IMR-90 (cell line): ENCODE measurements at regions not wholly inside any gene's neighbourhood (a gene's known extent, or its start where the extent isn't known, plus 50 kb on each side); places are given as distances from the start of the nearest gene placed in this dataset.

Experiments used
- ATAC-seq: fragments of 200-7000 bp; cut with Tn5 transposase; 2 replicates; pipeline ENCODE4 v1.9.1; 2020; ENCODE audit warnings: low read depth, mild to moderate bottlenecking, moderate library complexity
- BruUV-seq: library from RNA; stranded (reverse); fragments of 400-500 nt; replicated peaks from 2 replicates; lab custom pipeline; 2021; lab: Mats Ljungman, UMichigan
- CTCF ChIA-PET: fragments of 300-600 bp; formaldehyde crosslinking; extraction: SDS; loops from one replicate; lab custom pipeline; 2021; ENCODE audit warnings: antibody characterized with exemption; lab: Yijun Ruan, JAX
- POLR2A ChIA-PET: fragments of 300-600 bp; sonication (Branson Sonifier 250); formaldehyde crosslinking; loops from one replicate; lab custom pipeline; 2022; ENCODE audit warnings: antibody characterized with exemption; ENCODE audit not compliant: unreplicated experiment; lab: Charles Lee
- DNase-seq: peaks from one replicate; pipeline ENCODE4 v3.0.0; 2013
- H2AFZ ChIP-seq: replicated peaks from 2 replicates; pipeline ENCODE3; 2013; ENCODE audit warnings: low read length, mild to moderate bottlenecking; ENCODE audit not compliant: poor library complexity
- H2AK5ac ChIP-seq: 2 replicates; pipeline ENCODE4 v1.6.1; 2013; ENCODE audit warnings: low read depth, low read length, inconsistent platforms
- H2AK9ac ChIP-seq: replicated peaks from 2 replicates; pipeline ENCODE3; 2013; ENCODE audit warnings: mild to moderate bottlenecking, low read depth, low read length, moderate library complexity; ENCODE audit not compliant: poor library complexity
- H2BK120ac ChIP-seq: 2 replicates; pipeline ENCODE4 v1.6.1; 2013; ENCODE audit warnings: low read depth, low read length, inconsistent platforms
- H2BK15ac ChIP-seq: 3 replicates; pipeline ENCODE4 v1.6.1; 2013; ENCODE audit warnings: low read depth, low read length, inconsistent platforms
- H2BK20ac ChIP-seq: 2 replicates; pipeline ENCODE4 v1.6.1; 2013; ENCODE audit warnings: low read depth, mild to moderate bottlenecking, inconsistent platforms, low read length, moderate library complexity
- H2BK5ac ChIP-seq: 2 replicates; pipeline ENCODE4 v1.6.1; 2013; ENCODE audit warnings: mild to moderate bottlenecking, low read depth, low read length, inconsistent platforms; ENCODE audit not compliant: poor library complexity, severe bottlenecking
- H3K14ac ChIP-seq: replicated peaks from 2 replicates; pipeline ENCODE4 v1.6.1; 2013; ENCODE audit warnings: low read depth, low read length, inconsistent platforms
- H3K18ac ChIP-seq: 2 replicates; pipeline ENCODE4 v1.6.1; 2013; ENCODE audit warnings: low read depth, low read length, control low read depth
- H3K23ac ChIP-seq: 2 replicates; pipeline ENCODE4 v1.6.1; 2013; ENCODE audit warnings: low read depth, low read length, inconsistent platforms
- H3K27ac ChIP-seq: 2 replicates; pipeline ENCODE4 v1.5.1; 2013; ENCODE audit warnings: mild to moderate bottlenecking, control low read depth, low read length; ENCODE audit not compliant: insufficient read depth
- H3K27me3 ChIP-seq: 2 replicates; pipeline ENCODE4 v1.6.1; 2013; ENCODE audit warnings: low read length; ENCODE audit not compliant: control insufficient read depth, insufficient read depth
- H3K36me3 ChIP-seq: 2 replicates; pipeline ENCODE4 v1.6.1; 2013; ENCODE audit warnings: low read length, mixed read lengths; ENCODE audit not compliant: control insufficient read depth, insufficient read depth
- H3K4ac ChIP-seq: 2 replicates; pipeline ENCODE4 v1.6.1; 2013; ENCODE audit warnings: low read depth, low read length, inconsistent platforms
- H3K4me1 ChIP-seq: 2 replicates; pipeline ENCODE4 v1.6.1; 2013; ENCODE audit warnings: low read length, mixed read lengths; ENCODE audit not compliant: control insufficient read depth, insufficient read depth
- H3K4me2 ChIP-seq: 2 replicates; pipeline ENCODE4 v1.6.1; 2013; ENCODE audit warnings: low read depth, mild to moderate bottlenecking, control low read depth, low read length, moderate library complexity
- H3K4me3 ChIP-seq: 2 replicates; pipeline ENCODE4 v1.5.1; 2013; ENCODE audit warnings: low read depth, mild to moderate bottlenecking, control low read depth, low read length, moderate library complexity; ENCODE audit not compliant: insufficient read depth
- H3K56ac ChIP-seq: 2 replicates; pipeline ENCODE4 v1.6.1; 2013; ENCODE audit warnings: low read length, inconsistent platforms; ENCODE audit not compliant: insufficient read depth; ENCODE audit errors: extremely low read depth
- H3K79me1 ChIP-seq, 2 experiments: 2 replicates each; pipeline ENCODE4 v1.6.1; 2013; ENCODE audit warnings: low read length in 2 of 2, inconsistent platforms in 1 of 2, low read depth in 1 of 2
- H3K9ac ChIP-seq: 2 replicates; pipeline ENCODE4 v1.6.1; 2013; ENCODE audit warnings: low read depth, low read length, control low read depth
- H3K9me1 ChIP-seq: 2 replicates; pipeline ENCODE4 v1.6.1; 2013; ENCODE audit warnings: low read length, inconsistent platforms; ENCODE audit not compliant: insufficient read depth
- H3K9me3 ChIP-seq: 2 replicates; pipeline ENCODE4 v1.6.1; 2013; ENCODE audit warnings: low read length; ENCODE audit not compliant: control insufficient read depth, insufficient read depth
- H4K20me1 ChIP-seq: 2 replicates; pipeline ENCODE4 v1.6.1; 2013; ENCODE audit warnings: low read length, inconsistent platforms; ENCODE audit not compliant: insufficient read depth
- H4K5ac ChIP-seq: 2 replicates; pipeline ENCODE4 v1.6.1; 2013; ENCODE audit warnings: mild to moderate bottlenecking, low read depth, low read length, control low read depth
- H4K8ac ChIP-seq, 2 experiments: 2 replicates each; pipeline ENCODE4 v1.6.1; 2013; ENCODE audit warnings: low read depth in 2 of 2, low read length in 2 of 2, control low read depth in 1 of 2, inconsistent platforms in 1 of 2
- H4K91ac ChIP-seq: 2 replicates; pipeline ENCODE4 v1.6.1; 2013; ENCODE audit warnings: low read depth, low read length, inconsistent platforms; ENCODE audit not compliant: insufficient read depth
- BHLHE40 ChIP-seq: fragments of 150-350 bp; IDR thresholded peaks from 2 replicates; pipeline ENCODE4 v1.6.1; 2016; ENCODE audit warnings: mild to moderate bottlenecking, low read depth, low read length
- CEBPB ChIP-seq: IDR thresholded peaks from 2 replicates; pipeline ENCODE4 v1.6.1; 2012; ENCODE audit warnings: low read depth, low read length, improper control_type of control experiment
- CHD1 ChIP-seq: IDR thresholded peaks from 2 replicates; pipeline ENCODE4 v1.6.1; 2012; ENCODE audit warnings: low read depth, low read length, improper control_type of control experiment
- FOS ChIP-seq: fragments of 150-350 bp; IDR thresholded peaks from 2 replicates; pipeline ENCODE4 v1.6.1; 2016; ENCODE audit warnings: low read depth, low read length
- MAFK ChIP-seq: IDR thresholded peaks from 2 replicates; pipeline ENCODE4 v1.6.1; 2012; ENCODE audit warnings: low read depth, low read length, improper control_type of control experiment
- MAZ ChIP-seq: IDR thresholded peaks from 2 replicates; pipeline ENCODE4 v1.6.1; 2012; ENCODE audit warnings: low read depth, mild to moderate bottlenecking, low read length, improper control_type of control experiment, moderate library complexity, borderline replicate concordance
- MXI1 ChIP-seq: IDR thresholded peaks from 2 replicates; pipeline ENCODE4 v1.6.1; 2012; ENCODE audit warnings: low read depth, mild to moderate bottlenecking, low read length, moderate library complexity, borderline replicate concordance
- NFE2L2 ChIP-seq: fragments of 150-350 bp; IDR thresholded peaks from 2 replicates; pipeline ENCODE4 v1.6.1; 2016; ENCODE audit warnings: low read depth, mild to moderate bottlenecking, low read length
- POLR2A ChIP-seq: IDR thresholded peaks from 2 replicates; pipeline ENCODE4 v1.6.1; 2012; ENCODE audit warnings: mild to moderate bottlenecking, low read depth, low read length
- RAD21 ChIP-seq: IDR thresholded peaks from 2 replicates; pipeline ENCODE4 v1.6.1; 2012; ENCODE audit warnings: low read length, improper control_type of control experiment
- RCOR1 ChIP-seq: IDR thresholded peaks from 2 replicates; pipeline ENCODE4 v1.6.1; 2012; ENCODE audit warnings: mild to moderate bottlenecking, low read length, improper control_type of control experiment; ENCODE audit not compliant: insufficient replicate concordance
- RFX5 ChIP-seq: IDR thresholded peaks from 2 replicates; pipeline ENCODE4 v1.8.0; 2012; ENCODE audit warnings: low read depth, mild to moderate bottlenecking, low read length, moderate library complexity
- SMC3 ChIP-seq: fragments of 150-350 bp; IDR thresholded peaks from 2 replicates; pipeline ENCODE4 v1.6.1; 2016; ENCODE audit warnings: low read depth, mild to moderate bottlenecking, antibody characterized with exemption, low read length, moderate library complexity
- USF2 ChIP-seq: fragments of 150-350 bp; IDR thresholded peaks from 2 replicates; pipeline ENCODE4 v1.6.1; 2017; ENCODE audit warnings: mild to moderate bottlenecking, antibody characterized with exemption, low read length, low read depth
- whole genome bisulfite sequencing, 2 experiments: methylation state at CpG; one replicate each; pipeline versions ENCODE4 v1.1.5 to v1.1.7; 2013; ENCODE audit warnings: missing lambda C conversion rate in 2 of 2; ENCODE audit not compliant: insufficient read length in 1 of 2; ENCODE audit errors: extremely low coverage in 2 of 2; 5-methylcytosine and 5-hydroxymethylcytosine counted together
- dilution Hi-C: fragments of 300-500 bp; cut with HindIII; formaldehyde crosslinking; loops from one replicate; pipeline ENCODE4 v1.14.3; 2018; ENCODE audit warnings: low sequenced_read_pairs; ENCODE audit not compliant: unreplicated experiment
- in situ Hi-C: fragments of 300-500 bp; cut with MboI; formaldehyde crosslinking; loops from 3 replicates; pipeline ENCODE4 v1.14.3; 2019; ENCODE audit warnings: low sequenced_read_pairs, inconsistent platforms, mixed read lengths
- intact Hi-C: fragments of 100-400 bp; cut with micrococcal nuclease; formaldehyde crosslinking; loops from 2 replicates; pipeline ENCODE4 v1.10.0; 2022
- TF ChIP-seq, protein P1 (sequence below): fragments of 150-350 bp; IDR thresholded peaks from 2 replicates; pipeline ENCODE4 v1.6.1; 2016; ENCODE audit warnings: low read depth, mild to moderate bottlenecking, low read length, moderate library complexity, borderline replicate concordance
- TF ChIP-seq, protein P2 (sequence below): conservative IDR thresholded peaks from 2 replicates; pipeline ENCODE4 v1.5.1; 2012; ENCODE audit warnings: mild to moderate bottlenecking, low read depth, low read length, improper control_type of control experiment

GRCh38 chr5:56461584-56461983 lies 228.5 kb upstream of the ANKRD55 start:
- intact Hi-C loops (no loop called here), in situ Hi-C loops (no loop called here), dilution Hi-C loops (no loop called here)
- H3K23ac ChIP-seq = no peak overlapping the region
- peaks cover 31% of the 10 kb centered on the region for H3K9me1 ChIP-seq
- H3K4ac ChIP-seq = no peak overlapping the region
- no peak overlapping the region for H3K4me3 ChIP-seq
- DNase-seq (no peak), ATAC-seq (no peak)
- H4K5ac ChIP-seq = no peak overlapping the region
- H4K20me1 ChIP-seq = no peaks in the 10 kb centered on the region
- H2BK20ac ChIP-seq = no peak overlapping the region
- H3K18ac ChIP-seq = no peak overlapping the region
- no peak overlapping the region for H2BK120ac ChIP-seq
- ChIA-PET CTCF (no interaction called here), POLR2A (no interaction called here)
- H3K36me3 ChIP-seq = no peaks in the 10 kb centered on the region
- H3K9me3 ChIP-seq = no peaks in the 10 kb centered on the region
- no peaks in the 10 kb centered on the region; a peak in 1 of 4 replicates for H3K79me1 ChIP-seq
- no CpG with 5 or more reads among the region's 4 CpGs for WGBS, 2 experiments
- H4K8ac ChIP-seq = no peak overlapping the region
- H2BK15ac ChIP-seq = no peak overlapping the region
- peaks cover 26% of the 10 kb centered on the region for H3K4me1 ChIP-seq
- no peaks in the 10 kb centered on the region for H3K27me3 ChIP-seq
- no peak overlapping the region for H4K91ac ChIP-seq
- no peak overlapping the region for H3K9ac ChIP-seq
- H2BK5ac ChIP-seq = no peak overlapping the region
- BruUV-seq = no TSS peak
- H3K4me2 ChIP-seq = no peak overlapping the region
- no peak overlapping the region for H3K27ac ChIP-seq
- no peak overlapping the region for H3K14ac ChIP-seq
- H2AFZ ChIP-seq = no peak overlapping the region
- H2AK9ac ChIP-seq = no peak overlapping the region
- TF ChIP-seq POLR2A (no peak), MXI1 (no peak), SMC3 (no peak), MAFK (no peak), NFE2L2 (no peak), RAD21 (no peak), BHLHE40 (no peak), CEBPB (no peak), RCOR1 (no peak), FOS (no peak), MAZ (no peak), CHD1 (no peak), RFX5 (no peak), USF2 (no peak)
- TF ChIP-seq, protein P1, sequence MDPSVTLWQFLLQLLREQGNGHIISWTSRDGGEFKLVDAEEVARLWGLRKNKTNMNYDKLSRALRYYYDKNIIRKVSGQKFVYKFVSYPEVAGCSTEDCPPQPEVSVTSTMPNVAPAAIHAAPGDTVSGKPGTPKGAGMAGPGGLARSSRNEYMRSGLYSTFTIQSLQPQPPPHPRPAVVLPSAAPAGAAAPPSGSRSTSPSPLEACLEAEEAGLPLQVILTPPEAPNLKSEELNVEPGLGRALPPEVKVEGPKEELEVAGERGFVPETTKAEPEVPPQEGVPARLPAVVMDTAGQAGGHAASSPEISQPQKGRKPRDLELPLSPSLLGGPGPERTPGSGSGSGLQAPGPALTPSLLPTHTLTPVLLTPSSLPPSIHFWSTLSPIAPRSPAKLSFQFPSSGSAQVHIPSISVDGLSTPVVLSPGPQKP = no peak
- TF ChIP-seq, protein P2, sequence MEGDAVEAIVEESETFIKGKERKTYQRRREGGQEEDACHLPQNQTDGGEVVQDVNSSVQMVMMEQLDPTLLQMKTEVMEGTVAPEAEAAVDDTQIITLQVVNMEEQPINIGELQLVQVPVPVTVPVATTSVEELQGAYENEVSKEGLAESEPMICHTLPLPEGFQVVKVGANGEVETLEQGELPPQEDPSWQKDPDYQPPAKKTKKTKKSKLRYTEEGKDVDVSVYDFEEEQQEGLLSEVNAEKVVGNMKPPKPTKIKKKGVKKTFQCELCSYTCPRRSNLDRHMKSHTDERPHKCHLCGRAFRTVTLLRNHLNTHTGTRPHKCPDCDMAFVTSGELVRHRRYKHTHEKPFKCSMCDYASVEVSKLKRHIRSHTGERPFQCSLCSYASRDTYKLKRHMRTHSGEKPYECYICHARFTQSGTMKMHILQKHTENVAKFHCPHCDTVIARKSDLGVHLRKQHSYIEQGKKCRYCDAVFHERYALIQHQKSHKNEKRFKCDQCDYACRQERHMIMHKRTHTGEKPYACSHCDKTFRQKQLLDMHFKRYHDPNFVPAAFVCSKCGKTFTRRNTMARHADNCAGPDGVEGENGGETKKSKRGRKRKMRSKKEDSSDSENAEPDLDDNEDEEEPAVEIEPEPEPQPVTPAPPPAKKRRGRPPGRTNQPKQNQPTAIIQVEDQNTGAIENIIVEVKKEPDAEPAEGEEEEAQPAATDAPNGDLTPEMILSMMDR = no peak
- H2AK5ac ChIP-seq = no peak overlapping the region
- no peak overlapping the region for H3K56ac ChIP-seq
